ENCODE measurements at regions not wholly inside any gene's neighbourhood (a gene's known extent, or its start where the extent isn't known, plus 50 kb on each side); places are given as distances from the start of the nearest gene placed in this dataset.

DNA sequence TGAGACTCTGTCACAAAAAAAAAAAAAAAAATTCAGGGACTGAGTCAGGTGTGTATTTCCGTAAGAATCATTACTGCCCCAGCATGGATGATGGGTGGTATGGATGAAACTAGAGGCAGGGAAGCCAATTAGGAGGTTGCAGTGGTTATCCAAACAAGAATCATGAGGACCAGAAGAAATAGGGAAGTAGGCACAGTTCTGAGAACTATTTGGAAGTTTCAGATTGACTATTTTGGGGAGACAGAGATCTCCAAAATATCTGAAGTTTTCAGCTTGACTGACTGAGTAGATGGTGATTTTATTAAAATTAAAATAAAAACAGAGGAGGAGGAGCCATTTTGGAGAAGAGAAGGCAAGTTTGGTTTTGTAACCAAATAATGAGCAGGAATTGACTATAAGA lies 119.4 kb upstream of the NRBF2 start:
- TF ChIP-seq, protein P1, sequence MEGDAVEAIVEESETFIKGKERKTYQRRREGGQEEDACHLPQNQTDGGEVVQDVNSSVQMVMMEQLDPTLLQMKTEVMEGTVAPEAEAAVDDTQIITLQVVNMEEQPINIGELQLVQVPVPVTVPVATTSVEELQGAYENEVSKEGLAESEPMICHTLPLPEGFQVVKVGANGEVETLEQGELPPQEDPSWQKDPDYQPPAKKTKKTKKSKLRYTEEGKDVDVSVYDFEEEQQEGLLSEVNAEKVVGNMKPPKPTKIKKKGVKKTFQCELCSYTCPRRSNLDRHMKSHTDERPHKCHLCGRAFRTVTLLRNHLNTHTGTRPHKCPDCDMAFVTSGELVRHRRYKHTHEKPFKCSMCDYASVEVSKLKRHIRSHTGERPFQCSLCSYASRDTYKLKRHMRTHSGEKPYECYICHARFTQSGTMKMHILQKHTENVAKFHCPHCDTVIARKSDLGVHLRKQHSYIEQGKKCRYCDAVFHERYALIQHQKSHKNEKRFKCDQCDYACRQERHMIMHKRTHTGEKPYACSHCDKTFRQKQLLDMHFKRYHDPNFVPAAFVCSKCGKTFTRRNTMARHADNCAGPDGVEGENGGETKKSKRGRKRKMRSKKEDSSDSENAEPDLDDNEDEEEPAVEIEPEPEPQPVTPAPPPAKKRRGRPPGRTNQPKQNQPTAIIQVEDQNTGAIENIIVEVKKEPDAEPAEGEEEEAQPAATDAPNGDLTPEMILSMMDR (IDR thresholded peaks at IDR 0.05; ENCODE audit: extremely low read depth in 1 of 2, insufficient read depth in 1 of 2, low read depth in 1 of 2, low read length in 2 of 2): no peak
- TF ChIP-seq POLR2A (IDR thresholded peaks at IDR 0.05; ENCODE audit: low read depth, low read length) (no peak), POLR2AphosphoS5 (IDR thresholded peaks at IDR 0.05; ENCODE audit: insufficient read depth, low read depth, low read length) (no peak), EZH2 (IDR thresholded peaks at IDR 0.05; ENCODE audit: borderline replicate concordance, low read depth, low read length, severe bottlenecking) (no peak), MYC (IDR thresholded peaks at IDR 0.05; ENCODE audit: low read depth, low read length) (no peak), GATA2 (IDR thresholded peaks at IDR 0.05; ENCODE audit: insufficient read depth, insufficient read length, low read depth, low read length) (no peak), JUN (IDR thresholded peaks at IDR 0.05; ENCODE audit: borderline replicate concordance, insufficient read depth, insufficient read length, low read depth) (no peak)
- TF ChIP-seq, protein P2, sequence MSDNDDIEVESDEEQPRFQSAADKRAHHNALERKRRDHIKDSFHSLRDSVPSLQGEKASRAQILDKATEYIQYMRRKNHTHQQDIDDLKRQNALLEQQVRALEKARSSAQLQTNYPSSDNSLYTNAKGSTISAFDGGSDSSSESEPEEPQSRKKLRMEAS (IDR thresholded peaks at IDR 0.05; ENCODE audit: insufficient read depth, insufficient read length): no peak

All from endothelial cell of umbilical vein (primary cell).